Type B pancreatic cell (in vitro differentiated cells): ENCODE measurements at regions not wholly inside any gene's neighbourhood (a gene's known extent, or its start where the extent isn't known, plus 50 kb on each side); places are given as distances from the start of the nearest gene placed in this dataset.
A peak's percentile ranks its signal among the peaks of the same experiment; 100 is the strongest.

Experiments used
- DNase-seq: peaks from one replicate; pipeline ENCODE4 v3.0.0; 2021; ENCODE audit warnings: mixed read lengths; ENCODE audit not compliant: unreplicated experiment; ENCODE audit errors: extremely low spot score
- H3K27ac Mint-ChIP-seq: 2 replicates; pipeline ENCODE4 v1.8.0; 2021; ENCODE audit warnings: mild to moderate bottlenecking, mixed read lengths
- H3K27me3 Mint-ChIP-seq: 2 replicates; pipeline ENCODE4 v1.8.0; 2021; ENCODE audit warnings: mixed read lengths
- H3K36me3 Mint-ChIP-seq: 2 replicates; pipeline ENCODE4 v1.8.0; 2021; ENCODE audit warnings: mixed read lengths
- H3K4me1 Mint-ChIP-seq: one replicate; pipeline ENCODE4 v1.8.0; 2021; ENCODE audit warnings: mixed read lengths; ENCODE audit not compliant: unreplicated experiment
- H3K4me3 Mint-ChIP-seq: 2 replicates; pipeline ENCODE4 v1.8.0; 2021; ENCODE audit warnings: mild to moderate bottlenecking, mixed read lengths
- H3K9me3 Mint-ChIP-seq: 2 replicates; pipeline ENCODE4 v1.8.0; 2021; ENCODE audit warnings: mixed read lengths
- TF ChIP-seq, protein P1 (sequence below): fragments of 200-600 bp; sonication (generic); conservative IDR thresholded peaks from 2 replicates; pipeline ENCODE4 v1.5.0; 2021; ENCODE audit warnings: antibody characterized with exemption, mild to moderate bottlenecking

GRCh38 chr5:107090506-107090905, 580.2 kb downstream of the EFNA5 start:
- Mint-ChIP-seq H3K27ac (no peak overlapping the region), H3K4me3 (peak overlapping the region; percentile 22), H3K36me3 (no peaks in the 10 kb centered on the region), H3K9me3 (peaks cover 3% of the 10 kb centered on the region), H3K27me3 (no peaks in the 10 kb centered on the region), H3K4me1 (no peaks in the 10 kb centered on the region)
- TF ChIP-seq, protein P1, sequence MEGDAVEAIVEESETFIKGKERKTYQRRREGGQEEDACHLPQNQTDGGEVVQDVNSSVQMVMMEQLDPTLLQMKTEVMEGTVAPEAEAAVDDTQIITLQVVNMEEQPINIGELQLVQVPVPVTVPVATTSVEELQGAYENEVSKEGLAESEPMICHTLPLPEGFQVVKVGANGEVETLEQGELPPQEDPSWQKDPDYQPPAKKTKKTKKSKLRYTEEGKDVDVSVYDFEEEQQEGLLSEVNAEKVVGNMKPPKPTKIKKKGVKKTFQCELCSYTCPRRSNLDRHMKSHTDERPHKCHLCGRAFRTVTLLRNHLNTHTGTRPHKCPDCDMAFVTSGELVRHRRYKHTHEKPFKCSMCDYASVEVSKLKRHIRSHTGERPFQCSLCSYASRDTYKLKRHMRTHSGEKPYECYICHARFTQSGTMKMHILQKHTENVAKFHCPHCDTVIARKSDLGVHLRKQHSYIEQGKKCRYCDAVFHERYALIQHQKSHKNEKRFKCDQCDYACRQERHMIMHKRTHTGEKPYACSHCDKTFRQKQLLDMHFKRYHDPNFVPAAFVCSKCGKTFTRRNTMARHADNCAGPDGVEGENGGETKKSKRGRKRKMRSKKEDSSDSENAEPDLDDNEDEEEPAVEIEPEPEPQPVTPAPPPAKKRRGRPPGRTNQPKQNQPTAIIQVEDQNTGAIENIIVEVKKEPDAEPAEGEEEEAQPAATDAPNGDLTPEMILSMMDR, result no peak
- DNase-seq, result no peak

DNA sequence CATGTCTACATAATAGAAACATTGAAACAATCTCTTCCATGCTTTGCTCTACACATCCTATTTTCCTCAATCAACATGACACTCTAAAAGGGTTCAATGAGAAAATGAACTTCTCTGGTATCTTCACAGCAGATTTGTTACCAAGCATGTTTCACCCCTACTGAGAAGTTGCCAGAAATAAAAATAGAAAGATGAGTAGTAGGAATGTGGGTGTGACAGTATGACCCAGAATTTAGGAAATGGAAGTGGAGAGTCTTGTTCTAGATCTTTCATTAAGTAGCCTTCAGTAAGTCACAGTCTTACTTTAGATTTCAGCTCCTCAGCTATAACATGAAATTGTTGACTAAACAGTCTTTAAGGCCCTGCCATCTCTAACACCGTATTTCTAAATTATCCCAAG, 581.8 kb downstream of the EFNA5 start:
- TF ChIP-seq, protein P1, result no peak
- DNase-seq, result no peak
- H3K4me3 Mint-ChIP-seq, result no peak overlapping the region

GRCh38 chr5:107085572-107085971, 585.2 kb downstream of the EFNA5 start:
- H3K36me3 Mint-ChIP-seq, result no peaks in the 10 kb centered on the region
- no peak overlapping the region for H3K27ac Mint-ChIP-seq
- no peak for DNase-seq
- peaks cover 6% of the 10 kb centered on the region for H3K9me3 Mint-ChIP-seq
- no peak overlapping the region for H3K4me3 Mint-ChIP-seq
- H3K4me1 Mint-ChIP-seq, result no peaks in the 10 kb centered on the region
- no peaks in the 10 kb centered on the region for H3K27me3 Mint-ChIP-seq
- TF ChIP-seq, protein P1, result no peak

More for the DNA sequence above, 581.8 kb downstream of the EFNA5 start:
- Mint-ChIP-seq H3K27ac (no peak overlapping the region), H3K4me1 (no peaks in the 10 kb centered on the region), H3K27me3 (no peaks in the 10 kb centered on the region), H3K9me3 (peaks cover 6% of the 10 kb centered on the region), H3K36me3 (no peaks in the 10 kb centered on the region)

DNA sequence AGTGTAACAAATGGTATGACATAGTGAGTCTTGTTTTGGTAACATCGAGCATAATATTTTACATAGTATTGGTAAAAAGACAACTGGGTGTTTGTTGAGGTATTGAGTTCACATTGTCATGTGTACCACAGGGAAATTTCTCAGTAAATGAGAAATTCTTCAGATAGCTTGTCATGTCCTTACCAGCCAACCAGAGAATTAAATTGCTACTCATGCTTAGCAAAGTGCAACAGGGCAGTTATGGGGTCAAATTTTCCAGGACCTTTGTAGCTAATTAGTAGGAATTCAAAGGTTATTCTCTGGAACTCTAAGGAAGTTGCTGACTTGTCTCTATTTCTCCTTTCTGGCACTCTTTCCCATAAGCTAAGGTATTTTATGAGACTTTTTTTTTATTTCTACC, 595.7 kb downstream of the EFNA5 start:
- H3K4me3 Mint-ChIP-seq, result no peak overlapping the region
- H3K4me1 Mint-ChIP-seq, result no peaks in the 10 kb centered on the region
- H3K9me3 Mint-ChIP-seq, result peaks cover 5% of the 10 kb centered on the region
- no peak overlapping the region for H3K27ac Mint-ChIP-seq
- no peaks in the 10 kb centered on the region for H3K27me3 Mint-ChIP-seq
- TF ChIP-seq, protein P1, result no peak
- H3K36me3 Mint-ChIP-seq, result no peaks in the 10 kb centered on the region
- no peak for DNase-seq

GRCh38 chr5:107072967-107073366, 597.8 kb downstream of the EFNA5 start:
- TF ChIP-seq, protein P1, result no peak
- DNase-seq, result no peak
- H3K27ac Mint-ChIP-seq, result no peak overlapping the region
- H3K27me3 Mint-ChIP-seq, result no peaks in the 10 kb centered on the region
- no peak overlapping the region for H3K4me3 Mint-ChIP-seq
- no peaks in the 10 kb centered on the region for H3K36me3 Mint-ChIP-seq
- no peaks in the 10 kb centered on the region for H3K4me1 Mint-ChIP-seq
- peaks cover 5% of the 10 kb centered on the region for H3K9me3 Mint-ChIP-seq

DNA sequence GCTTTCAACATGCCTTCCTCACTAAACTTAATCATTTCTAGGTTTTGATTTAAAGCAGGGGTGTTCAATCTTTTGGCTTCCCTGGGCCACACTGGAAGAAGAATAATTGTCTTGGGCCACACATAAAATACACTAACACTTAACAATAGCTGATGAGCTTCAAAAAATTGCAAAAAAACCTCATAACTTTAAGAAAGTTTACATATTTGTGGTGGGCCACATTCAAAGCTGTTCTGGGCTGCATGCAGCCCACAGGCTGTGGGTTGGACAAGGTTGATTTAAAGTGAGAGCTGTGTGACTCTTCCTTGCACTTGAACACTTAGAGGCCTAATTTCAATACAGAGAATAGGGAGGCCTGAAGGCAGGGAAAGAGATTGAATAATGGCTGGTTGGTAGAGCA, 598.3 kb downstream of the EFNA5 start:
- Mint-ChIP-seq H3K36me3 (no peaks in the 10 kb centered on the region), H3K4me3 (no peak overlapping the region), H3K4me1 (peaks cover 2% of the 10 kb centered on the region), H3K27me3 (no peaks in the 10 kb centered on the region), H3K27ac (no peak overlapping the region), H3K9me3 (peaks cover 5% of the 10 kb centered on the region)
- no peak for DNase-seq
- TF ChIP-seq, protein P1, result no peak
